DND-41 (cell line): ENCODE measurements at regions not wholly inside any gene's neighbourhood (a gene's known extent, or its start where the extent isn't known, plus 50 kb on each side); places are given as distances from the start of the nearest gene placed in this dataset.

Source experiments
- ATAC-seq: fragments of 200-7000 bp; cut with Tn5 transposase; 3 replicates; pipeline ENCODE4 v1.9.1; 2021; ENCODE audit warnings: low read depth; ENCODE audit not compliant: insufficient read depth
- DNase-seq: peaks from one replicate; pipeline ENCODE4 v3.0.0-alpha.2; 2020
- H2AFZ ChIP-seq: 2 replicates; pipeline ENCODE4 v1.6.0; 2012; ENCODE audit warnings: low read depth, low read length
- H3K27ac ChIP-seq: 2 replicates; pipeline ENCODE4 v1.5.1; 2012; ENCODE audit warnings: low read length, inconsistent platforms
- H3K27me3 ChIP-seq: fragments of 200-600 bp; sonication (generic); 2 replicates; pipeline ENCODE4 v1.6.0; 2012; ENCODE audit warnings: low read length, mild to moderate bottlenecking, inconsistent platforms; ENCODE audit not compliant: insufficient read depth, poor library complexity
- H3K36me3 ChIP-seq: 2 replicates; pipeline ENCODE4 v1.5.1; 2012; ENCODE audit warnings: low read length, inconsistent platforms; ENCODE audit not compliant: insufficient read depth
- H3K4me1 ChIP-seq: 2 replicates; pipeline ENCODE4 v1.5.1; 2012; ENCODE audit warnings: mild to moderate bottlenecking, low read length; ENCODE audit not compliant: insufficient read depth
- H3K4me2 ChIP-seq: 2 replicates; pipeline ENCODE4 v1.6.0; 2012; ENCODE audit warnings: mild to moderate bottlenecking, moderate library complexity, low read length, inconsistent platforms; ENCODE audit not compliant: insufficient read depth
- H3K4me3 ChIP-seq, 2 experiments: fragments of 200-600 bp in 1 of 2; shearing (Covaris generic) in 1 of 2; 2 replicates each; pipeline ENCODE4 v1.5.1; 2012 to 2016; ENCODE audit warnings: inconsistent platforms in 2 of 2, low read length in 2 of 2, mild to moderate bottlenecking in 2 of 2, low read depth in 1 of 2, moderate library complexity in 1 of 2
- H3K79me2 ChIP-seq: 2 replicates; pipeline ENCODE4 v1.6.0; 2012; ENCODE audit warnings: low read length, inconsistent platforms; ENCODE audit not compliant: insufficient read depth
- H3K9ac ChIP-seq: 2 replicates; pipeline ENCODE4 v1.6.0; 2012; ENCODE audit warnings: low read depth, mild to moderate bottlenecking, inconsistent platforms, low read length, moderate library complexity
- H3K9me3 ChIP-seq: 2 replicates; pipeline ENCODE4 v1.5.1; 2012; ENCODE audit warnings: low read length, moderate library complexity, mild to moderate bottlenecking, inconsistent platforms; ENCODE audit not compliant: insufficient read depth, severe bottlenecking
- H4K20me1 ChIP-seq: 2 replicates; pipeline ENCODE4 v1.6.0; 2012; ENCODE audit warnings: low read length; ENCODE audit not compliant: insufficient read depth
- EZH2 ChIP-seq: IDR thresholded peaks from 3 replicates; pipeline ENCODE4 v1.6.1; 2012; ENCODE audit warnings: borderline replicate concordance, low read depth, mild to moderate bottlenecking, moderate library complexity, low read length, inconsistent platforms; ENCODE audit not compliant: severe bottlenecking
- TF ChIP-seq, protein P1 (sequence below): IDR thresholded peaks from 2 replicates; pipeline ENCODE4 v1.5.1; 2012; ENCODE audit warnings: borderline replicate concordance, low read length, moderate library complexity, mild to moderate bottlenecking; ENCODE audit not compliant: poor library complexity, severe bottlenecking; ENCODE audit errors: extremely low read depth

DNA sequence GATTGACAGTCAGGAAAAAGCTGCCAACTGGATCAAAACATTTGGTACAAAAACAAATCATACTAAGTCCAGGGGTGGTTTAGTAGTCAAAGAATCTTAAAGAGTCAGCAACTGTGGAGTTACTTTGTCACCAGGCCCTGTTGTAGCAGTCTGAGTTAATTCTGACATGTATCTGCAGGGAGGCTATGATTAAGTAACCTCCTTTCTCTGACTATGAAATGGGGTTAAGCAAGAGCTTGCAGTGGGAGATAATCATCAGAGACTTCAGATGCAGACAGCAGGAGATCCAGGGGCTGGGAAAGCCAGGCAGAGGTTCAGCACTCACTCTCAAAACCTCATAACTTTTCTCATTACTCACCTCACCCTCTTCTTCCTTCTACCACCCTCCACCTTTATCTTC is 99.2 kb upstream of the BTG3 start:
- H3K4me1 ChIP-seq: no peaks in the 10 kb centered on the region
- no peak overlapping the region for H3K9ac ChIP-seq
- H4K20me1 ChIP-seq: no peaks in the 10 kb centered on the region
- no peaks in the 10 kb centered on the region for H3K36me3 ChIP-seq
- no peak overlapping the region for H3K27ac ChIP-seq
- H3K4me3 ChIP-seq: no peak overlapping the region
- H3K9me3 ChIP-seq: no peaks in the 10 kb centered on the region
- DNase-seq (no peak), ATAC-seq (no peak)
- no peaks in the 10 kb centered on the region for H3K79me2 ChIP-seq
- H3K27me3 ChIP-seq: no peaks in the 10 kb centered on the region
- H3K4me2 ChIP-seq: no peak overlapping the region
- no peak for TF ChIP-seq EZH2
- TF ChIP-seq, protein P1, sequence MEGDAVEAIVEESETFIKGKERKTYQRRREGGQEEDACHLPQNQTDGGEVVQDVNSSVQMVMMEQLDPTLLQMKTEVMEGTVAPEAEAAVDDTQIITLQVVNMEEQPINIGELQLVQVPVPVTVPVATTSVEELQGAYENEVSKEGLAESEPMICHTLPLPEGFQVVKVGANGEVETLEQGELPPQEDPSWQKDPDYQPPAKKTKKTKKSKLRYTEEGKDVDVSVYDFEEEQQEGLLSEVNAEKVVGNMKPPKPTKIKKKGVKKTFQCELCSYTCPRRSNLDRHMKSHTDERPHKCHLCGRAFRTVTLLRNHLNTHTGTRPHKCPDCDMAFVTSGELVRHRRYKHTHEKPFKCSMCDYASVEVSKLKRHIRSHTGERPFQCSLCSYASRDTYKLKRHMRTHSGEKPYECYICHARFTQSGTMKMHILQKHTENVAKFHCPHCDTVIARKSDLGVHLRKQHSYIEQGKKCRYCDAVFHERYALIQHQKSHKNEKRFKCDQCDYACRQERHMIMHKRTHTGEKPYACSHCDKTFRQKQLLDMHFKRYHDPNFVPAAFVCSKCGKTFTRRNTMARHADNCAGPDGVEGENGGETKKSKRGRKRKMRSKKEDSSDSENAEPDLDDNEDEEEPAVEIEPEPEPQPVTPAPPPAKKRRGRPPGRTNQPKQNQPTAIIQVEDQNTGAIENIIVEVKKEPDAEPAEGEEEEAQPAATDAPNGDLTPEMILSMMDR: no peak
- H2AFZ ChIP-seq: no peak overlapping the region

DNA sequence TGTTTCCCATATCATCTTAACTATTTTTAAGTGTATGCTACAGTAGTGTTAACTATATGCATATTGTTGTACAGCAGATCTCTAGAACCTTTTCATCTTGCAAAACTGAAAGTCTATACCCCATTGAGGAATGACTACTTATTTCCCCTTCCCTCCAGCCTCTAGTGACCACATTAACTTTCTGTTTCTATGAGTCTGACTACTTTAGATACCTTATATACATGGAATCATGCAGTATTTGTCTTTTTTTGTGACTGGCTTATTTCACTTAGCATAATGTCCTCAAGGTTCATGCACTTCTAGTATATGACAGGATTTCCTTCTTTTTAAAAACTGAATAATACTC is 96.5 kb upstream of the BTG3 start:
- Histone ChIP-seq H4K20me1 (no peaks in the 10 kb centered on the region), H3K9ac (no peak overlapping the region), H3K4me1 (no peaks in the 10 kb centered on the region), H3K36me3 (no peaks in the 10 kb centered on the region), H2AFZ (no peak overlapping the region), H3K9me3 (no peaks in the 10 kb centered on the region), H3K27ac (no peak overlapping the region), H3K27me3 (no peaks in the 10 kb centered on the region), H3K4me2 (no peak overlapping the region), H3K79me2 (no peaks in the 10 kb centered on the region), H3K4me3 (no peak overlapping the region)
- ATAC-seq: no peak
- TF ChIP-seq, protein P1: no peak
- no peak for TF ChIP-seq EZH2
- DNase-seq: no peak

DNA sequence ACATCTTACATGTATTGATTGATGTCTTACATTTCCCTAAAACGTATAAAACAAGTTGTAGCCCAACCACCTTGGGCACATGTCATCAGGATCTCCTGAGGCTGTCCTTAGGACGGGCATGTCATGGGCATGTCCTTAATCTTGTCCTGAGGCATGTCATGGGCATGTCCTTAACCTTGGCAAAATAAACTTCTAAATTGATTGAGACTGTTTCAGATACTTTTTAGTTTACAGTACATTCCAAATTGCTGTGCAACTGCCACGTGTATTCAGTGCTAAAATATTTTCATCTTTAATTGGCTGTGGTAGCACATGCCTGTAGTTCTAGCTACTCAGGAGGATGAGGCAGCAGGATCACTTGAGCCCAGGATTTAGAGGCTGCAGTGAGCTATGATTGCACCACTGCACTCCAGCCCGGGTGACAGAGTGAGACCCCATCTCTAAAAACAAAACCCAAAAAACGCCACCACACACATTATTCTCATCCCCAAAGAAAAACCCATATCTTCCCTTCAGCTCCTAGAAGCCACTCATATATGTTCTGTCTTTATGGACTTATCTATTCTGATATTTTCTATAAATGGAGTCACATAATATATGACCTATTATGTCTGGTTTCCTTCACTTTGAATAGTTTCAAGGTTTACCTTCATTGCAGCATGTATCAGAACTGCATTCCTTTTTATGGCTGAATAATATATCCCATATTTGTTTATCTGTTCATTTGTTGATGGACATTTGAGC is 96.0 kb upstream of the BTG3 start:
- no peaks in the 10 kb centered on the region for H3K79me2 ChIP-seq
- H3K4me3 ChIP-seq: no peak overlapping the region
- H3K27me3 ChIP-seq: no peaks in the 10 kb centered on the region
- H4K20me1 ChIP-seq: no peaks in the 10 kb centered on the region
- DNase-seq (no peak), ATAC-seq (no peak)
- no peak overlapping the region for H3K27ac ChIP-seq
- no peaks in the 10 kb centered on the region for H3K36me3 ChIP-seq
- H3K9me3 ChIP-seq: no peaks in the 10 kb centered on the region
- no peak overlapping the region for H2AFZ ChIP-seq
- no peak overlapping the region for H3K9ac ChIP-seq
- no peaks in the 10 kb centered on the region for H3K4me1 ChIP-seq
- H3K4me2 ChIP-seq: no peak overlapping the region
- TF ChIP-seq, protein P1: no peak
- TF ChIP-seq EZH2: no peak
